Fibroblast of upper back skin (primary cell): ENCODE measurements at regions not wholly inside any gene's neighbourhood (a gene's known extent, or its start where the extent isn't known, plus 50 kb on each side); places are given as distances from the start of the nearest gene placed in this dataset.

Experiments
- DNase-seq: peaks from one replicate; pipeline ENCODE4 v3.0.0-alpha.2; 2013

GRCh38 chr3:87041191-87041590 lies 50.2 kb upstream of the VGLL3 start:
- no peak for DNase-seq
